ENCODE measurements at regions not wholly inside any gene's neighbourhood (a gene's known extent, or its start where the extent isn't known, plus 50 kb on each side); places are given as distances from the start of the nearest gene placed in this dataset.
A peak's percentile ranks its signal among the peaks of the same experiment; 100 is the strongest.

DNA sequence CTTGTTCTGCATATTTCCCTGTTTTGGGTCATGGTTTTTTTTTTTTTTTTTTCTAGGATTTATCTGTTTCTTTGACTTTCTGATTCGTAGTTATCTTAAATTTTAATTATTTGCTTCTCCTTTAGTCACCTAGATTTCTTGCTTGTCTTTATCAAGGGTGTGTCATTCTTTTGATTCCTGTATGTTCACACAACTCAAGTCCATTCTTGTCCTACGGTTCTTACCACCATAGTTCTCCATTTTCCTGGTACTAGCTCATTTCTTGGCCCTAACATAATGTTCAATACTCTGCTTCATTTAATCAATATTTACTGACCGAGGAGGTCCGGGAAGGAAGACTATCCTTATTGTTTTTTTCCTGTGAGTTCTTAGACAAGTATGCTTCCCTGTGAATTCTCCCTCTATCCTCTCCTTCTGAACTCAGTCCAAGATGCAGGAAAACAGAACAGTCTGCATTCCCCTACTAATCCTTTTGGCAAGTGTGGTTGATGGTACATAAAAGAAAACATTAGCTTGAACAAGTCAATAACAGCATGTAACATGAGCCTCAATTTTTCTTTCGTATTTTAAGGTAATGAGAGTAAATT lies 1346.4 kb upstream of the SEL1L start:
- TF ChIP-seq POLR2A (IDR thresholded peaks at IDR 0.05) (no peak), POLR2AphosphoS5 (IDR thresholded peaks at IDR 0.05) (peak; percentile 69)

Data from prostate gland (tissue), 1 donor.